ENCODE measurements at regions not wholly inside any gene's neighbourhood (a gene's known extent, or its start where the extent isn't known, plus 50 kb on each side); places are given as distances from the start of the nearest gene placed in this dataset.

GRCh38 chr11:133650082-133650481 lies 117.8 kb upstream of the OPCML start:
- no peaks in the 10 kb centered on the region for H3K27me3 ChIP-seq (ENCODE audit: control insufficient read depth in 2 of 2, insufficient read depth in 2 of 2, low read length in 2 of 2)
- no TSS peak for BruUV-seq (replicated peaks)
- no peak for TF ChIP-seq ZNF586 (CRISPR knock-in tag; conservative IDR thresholded peaks at IDR 0.05)
- no peak for TF ChIP-seq ZBTB17 (CRISPR knock-in tag; IDR thresholded peaks at IDR 0.05)
- TF ChIP-seq SRF (CRISPR knock-in tag; IDR thresholded peaks at IDR 0.05): no peak
- no peak for TF ChIP-seq ARID3B (CRISPR knock-in tag; IDR thresholded peaks at IDR 0.05; ENCODE audit: borderline replicate concordance)
- no peak for TF ChIP-seq TAF9B (IDR thresholded peaks at IDR 0.05; ENCODE audit: partially characterized antibody)
- no peak for TF ChIP-seq REST (IDR thresholded peaks at IDR 0.05; ENCODE audit: borderline replicate concordance)
- no peak for TF ChIP-seq REST (CRISPR knock-in tag; IDR thresholded peaks at IDR 0.05; ENCODE audit: low read depth)
- no peak for TF ChIP-seq ZNF436 (CRISPR knock-in tag; IDR thresholded peaks at IDR 0.05)
- no peak for TF ChIP-seq SRSF7 (optimal IDR thresholded peaks at IDR 0.05; ENCODE audit: low read depth, low read length)
- TF ChIP-seq NEUROD1 (IDR thresholded peaks at IDR 0.05; ENCODE audit: borderline replicate concordance, low read depth, low read length, partially characterized antibody): no peak
- TF ChIP-seq HIVEP1 (CRISPR knock-in tag; IDR thresholded peaks at IDR 0.05): no peak
- TF ChIP-seq CC2D1A (IDR thresholded peaks at IDR 0.05): no peak
- TF ChIP-seq SIX5 (IDR thresholded peaks at IDR 0.05; ENCODE audit: borderline replicate concordance in 1 of 2, insufficient read depth in 1 of 2, low read depth in 1 of 2, low read length in 2 of 2): no peak
- TF ChIP-seq HDAC1 (IDR thresholded peaks at IDR 0.05): no peak
- H3K4me1 ChIP-seq (replicated peaks in 1 of 2; ENCODE audit: control insufficient read depth in 2 of 2, insufficient read depth in 2 of 2, low read length in 2 of 2): no peaks in the 10 kb centered on the region
- no peaks in the 10 kb centered on the region for H3K79me2 ChIP-seq (ENCODE audit: control insufficient read depth, insufficient read depth, low read length)
- H3K9ac ChIP-seq (ENCODE audit: insufficient read depth in 1 of 2, low read depth in 2 of 2, low read length in 2 of 2): no peak overlapping the region
- no peaks in the 10 kb centered on the region for H3K9me1 ChIP-seq (ENCODE audit: control insufficient read depth, insufficient read depth, low read length)
- H3K36me3 ChIP-seq (ENCODE audit: control insufficient read depth, insufficient read depth, low read length): no peaks in the 10 kb centered on the region
- H2AFZ ChIP-seq (ENCODE audit: low read depth, low read length): no peak overlapping the region
- no peak overlapping the region for H3K27ac ChIP-seq (ENCODE audit: extremely low read depth, low read depth, low read length)
- H3K4me2 ChIP-seq (ENCODE audit: insufficient read depth, low read length): no peak overlapping the region
- intact Hi-C loops (cut with micrococcal nuclease) (no loop called here), in situ Hi-C loops (cut with MboI) (no loop called here)
- FAIRE-seq (no peak), DNase-seq (ENCODE audit: extremely low read depth in 1 of 4, low spot score in 3 of 4) (no peak), ATAC-seq (no peak)
- 0% methylated on average over 4 of the region's 4 CpGs for WGBS (ENCODE audit: insufficient coverage, low coverage, missing lambda C conversion rate)
- no peaks in the 10 kb centered on the region for H3K9me3 ChIP-seq (replicated peaks; ENCODE audit: control insufficient read depth, insufficient read depth, low read depth, low read length)
- ChIA-PET POLR2A (no interaction called here), CTCF (ENCODE audit: low intra/inter-chr PET ratio) (no interaction called here)
- H3K4me3 ChIP-seq: no peak overlapping the region
- H4K20me1 ChIP-seq (replicated peaks; ENCODE audit: control insufficient read depth, insufficient read depth, low read length): no peaks in the 10 kb centered on the region
